ENCODE measurements at regions not wholly inside any gene's neighbourhood (a gene's known extent, or its start where the extent isn't known, plus 50 kb on each side); places are given as distances from the start of the nearest gene placed in this dataset.

- ChIA-PET SMC1A (ENCODE audit: uncharacterized antibody, unreplicated experiment) (interaction anchor here (1.6 to 1.7 kb wide), 2 partner anchors 11 to 17 kb away, joined by 3 read pairs; no protein-coding TSS in a partner anchor), RAD21 (ENCODE audit: unreplicated experiment) (interaction anchor here (1.6 kb wide), 1 partner anchor 23 kb away, joined by 5 read pairs; no protein-coding TSS in a partner anchor), POLR2A (interaction anchor here (0.6 kb wide), 1 partner anchor 14 kb away, joined by 4 read pairs; no protein-coding TSS in a partner anchor), CTCF (interaction anchor here (0.6 to 1.2 kb wide), 2 partner anchors 13 to 384 kb away, joined by 3 read pairs; no protein-coding TSS in a partner anchor)
- Histone ChIP-seq H3K27ac (ENCODE audit: control insufficient read depth, insufficient read depth) (no peak overlapping the region), H3K36me3 (ENCODE audit: control insufficient read depth in 2 of 2, insufficient read depth in 2 of 2, low read length in 1 of 2) (peaks cover 12 to 17% of the 10 kb centered on the region in 2 experiments), H3K4me2 (ENCODE audit: control insufficient read depth, insufficient read depth) (no peak overlapping the region), H2AFZ (ENCODE audit: control insufficient read depth, low read depth, low read length) (no peak overlapping the region), H3K9ac (ENCODE audit: control insufficient read depth, insufficient read depth, low read length) (no peak overlapping the region), H3K4me3 (no peak overlapping the region), H3K27me3 (replicated peaks in 1 of 2; ENCODE audit: control insufficient read depth in 2 of 2, insufficient read depth in 2 of 2, low read length in 1 of 2) (no peaks in the 10 kb centered on the region), H3K9me3 (replicated peaks; ENCODE audit: control insufficient read depth, insufficient read depth, low read length) (no peaks in the 10 kb centered on the region), H4K20me1 (ENCODE audit: control insufficient read depth, insufficient read depth) (peaks cover 5% of the 10 kb centered on the region; the same call in 1 of the 2 replicates), H3K79me2 (ENCODE audit: control insufficient read depth, insufficient read depth, low read length) (peaks cover 84% of the 10 kb centered on the region), H3K4me1 (ENCODE audit: control insufficient read depth, insufficient read depth, low read length) (peaks cover 26% of the 10 kb centered on the region)
- FAIRE-seq (no peak), DNase-seq (ENCODE audit: low read depth, low spot score) (no peak), ATAC-seq (no peak)
- no peak for TF ChIP-seq RELB (IDR thresholded peaks at IDR 0.05; ENCODE audit: low read depth)
- no peak for TF ChIP-seq NR2C1 (IDR thresholded peaks at IDR 0.05)
- TF ChIP-seq HCFC1 (IDR thresholded peaks at IDR 0.05; ENCODE audit: low read length) = no peak
- TF ChIP-seq SIN3A (IDR thresholded peaks at IDR 0.05; ENCODE audit: low read depth, low read length) = no peak
- TF ChIP-seq SMARCA5 (IDR thresholded peaks at IDR 0.05) = no peak
- TF ChIP-seq, protein P1, sequence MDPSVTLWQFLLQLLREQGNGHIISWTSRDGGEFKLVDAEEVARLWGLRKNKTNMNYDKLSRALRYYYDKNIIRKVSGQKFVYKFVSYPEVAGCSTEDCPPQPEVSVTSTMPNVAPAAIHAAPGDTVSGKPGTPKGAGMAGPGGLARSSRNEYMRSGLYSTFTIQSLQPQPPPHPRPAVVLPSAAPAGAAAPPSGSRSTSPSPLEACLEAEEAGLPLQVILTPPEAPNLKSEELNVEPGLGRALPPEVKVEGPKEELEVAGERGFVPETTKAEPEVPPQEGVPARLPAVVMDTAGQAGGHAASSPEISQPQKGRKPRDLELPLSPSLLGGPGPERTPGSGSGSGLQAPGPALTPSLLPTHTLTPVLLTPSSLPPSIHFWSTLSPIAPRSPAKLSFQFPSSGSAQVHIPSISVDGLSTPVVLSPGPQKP (IDR thresholded peaks at IDR 0.05; ENCODE audit: low read depth, low read length) = no peak
- no peak for TF ChIP-seq ATF7 (IDR thresholded peaks at IDR 0.05; ENCODE audit: low read depth)
- no peak for TF ChIP-seq MTA2 (IDR thresholded peaks at IDR 0.05; ENCODE audit: low read depth)
- no peak for TF ChIP-seq MTA3 (IDR thresholded peaks at IDR 0.05; ENCODE audit: borderline replicate concordance, low read length)
- no peak for TF ChIP-seq CHD1 (IDR thresholded peaks at IDR 0.05; ENCODE audit: low read depth, low read length)
- no peak for TF ChIP-seq KDM1A (IDR thresholded peaks at IDR 0.05; ENCODE audit: borderline replicate concordance)
- no peak for TF ChIP-seq CBX3 (IDR thresholded peaks at IDR 0.05; ENCODE audit: borderline replicate concordance, low read depth)
- TF ChIP-seq PAX8 (IDR thresholded peaks at IDR 0.05) = no peak
- TF ChIP-seq NR2C2 (IDR thresholded peaks at IDR 0.05; ENCODE audit: borderline replicate concordance, control insufficient read depth, insufficient read length, low read depth) = no peak
- no peak for TF ChIP-seq JUNB (IDR thresholded peaks at IDR 0.05)
- TF ChIP-seq NFYB (IDR thresholded peaks at IDR 0.05; ENCODE audit: insufficient read depth, low read depth, low read length) = no peak
- TF ChIP-seq, protein P2, sequence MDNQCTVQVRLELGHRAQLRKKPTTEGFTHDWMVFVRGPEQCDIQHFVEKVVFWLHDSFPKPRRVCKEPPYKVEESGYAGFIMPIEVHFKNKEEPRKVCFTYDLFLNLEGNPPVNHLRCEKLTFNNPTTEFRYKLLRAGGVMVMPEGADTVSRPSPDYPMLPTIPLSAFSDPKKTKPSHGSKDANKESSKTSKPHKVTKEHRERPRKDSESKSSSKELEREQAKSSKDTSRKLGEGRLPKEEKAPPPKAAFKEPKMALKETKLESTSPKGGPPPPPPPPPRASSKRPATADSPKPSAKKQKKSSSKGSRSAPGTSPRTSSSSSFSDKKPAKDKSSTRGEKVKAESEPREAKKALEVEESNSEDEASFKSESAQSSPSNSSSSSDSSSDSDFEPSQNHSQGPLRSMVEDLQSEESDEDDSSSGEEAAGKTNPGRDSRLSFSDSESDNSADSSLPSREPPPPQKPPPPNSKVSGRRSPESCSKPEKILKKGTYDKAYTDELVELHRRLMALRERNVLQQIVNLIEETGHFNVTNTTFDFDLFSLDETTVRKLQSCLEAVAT (IDR thresholded peaks at IDR 0.05) = no peak
- TF ChIP-seq, protein P3, sequence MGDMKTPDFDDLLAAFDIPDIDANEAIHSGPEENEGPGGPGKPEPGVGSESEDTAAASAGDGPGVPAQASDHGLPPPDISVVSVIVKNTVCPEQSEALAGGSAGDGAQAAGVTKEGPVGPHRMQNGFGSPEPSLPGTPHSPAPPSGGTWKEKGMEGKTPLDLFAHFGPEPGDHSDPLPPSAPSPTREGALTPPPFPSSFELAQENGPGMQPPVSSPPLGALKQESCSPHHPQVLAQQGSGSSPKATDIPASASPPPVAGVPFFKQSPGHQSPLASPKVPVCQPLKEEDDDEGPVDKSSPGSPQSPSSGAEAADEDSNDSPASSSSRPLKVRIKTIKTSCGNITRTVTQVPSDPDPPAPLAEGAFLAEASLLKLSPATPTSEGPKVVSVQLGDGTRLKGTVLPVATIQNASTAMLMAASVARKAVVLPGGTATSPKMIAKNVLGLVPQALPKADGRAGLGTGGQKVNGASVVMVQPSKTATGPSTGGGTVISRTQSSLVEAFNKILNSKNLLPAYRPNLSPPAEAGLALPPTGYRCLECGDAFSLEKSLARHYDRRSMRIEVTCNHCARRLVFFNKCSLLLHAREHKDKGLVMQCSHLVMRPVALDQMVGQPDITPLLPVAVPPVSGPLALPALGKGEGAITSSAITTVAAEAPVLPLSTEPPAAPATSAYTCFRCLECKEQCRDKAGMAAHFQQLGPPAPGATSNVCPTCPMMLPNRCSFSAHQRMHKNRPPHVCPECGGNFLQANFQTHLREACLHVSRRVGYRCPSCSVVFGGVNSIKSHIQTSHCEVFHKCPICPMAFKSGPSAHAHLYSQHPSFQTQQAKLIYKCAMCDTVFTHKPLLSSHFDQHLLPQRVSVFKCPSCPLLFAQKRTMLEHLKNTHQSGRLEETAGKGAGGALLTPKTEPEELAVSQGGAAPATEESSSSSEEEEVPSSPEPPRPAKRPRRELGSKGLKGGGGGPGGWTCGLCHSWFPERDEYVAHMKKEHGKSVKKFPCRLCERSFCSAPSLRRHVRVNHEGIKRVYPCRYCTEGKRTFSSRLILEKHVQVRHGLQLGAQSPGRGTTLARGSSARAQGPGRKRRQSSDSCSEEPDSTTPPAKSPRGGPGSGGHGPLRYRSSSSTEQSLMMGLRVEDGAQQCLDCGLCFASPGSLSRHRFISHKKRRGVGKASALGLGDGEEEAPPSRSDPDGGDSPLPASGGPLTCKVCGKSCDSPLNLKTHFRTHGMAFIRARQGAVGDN (IDR thresholded peaks at IDR 0.05) = no peak
- no peak for TF ChIP-seq BRCA1 (IDR thresholded peaks at IDR 0.05; ENCODE audit: low read depth, low read length)
- intact Hi-C loops (cut with micrococcal nuclease; ENCODE audit: unreplicated experiment) (no loop called here), in situ Hi-C loops (cut with MboI) (no loop called here)
- BruUV-seq (replicated peaks) = no TSS peak
- 97% methylated on average over 3 of the region's 3 CpGs for WGBS (ENCODE audit: insufficient coverage, insufficient replicate concordance, low lambda C conversion rate, missing lambda C conversion rate)
Measured at GRCh38 chr2:134143568-134143967, 110.3 kb upstream of the MGAT5 start.

All from GM12878 (cell line).